MM.1S (cell line): ENCODE measurements at regions not wholly inside any gene's neighbourhood (a gene's known extent, or its start where the extent isn't known, plus 50 kb on each side); places are given as distances from the start of the nearest gene placed in this dataset.
"Not testable (repeated sequence)": the region's sequence is repeated elsewhere in the genome, so short reads cannot be mapped to it uniquely, and the experiment has no call there.

Source experiments
- CTCF ChIP-seq: fragments of 300-600 bp; sonication (generic); IDR thresholded peaks from 2 replicates; pipeline ENCODE4 v1.5.1; 2016; ENCODE audit warnings: antibody characterized with exemption, low read length, mixed read lengths
- EZH2 ChIP-seq: fragments of 300-600 bp; sonication (generic); optimal IDR thresholded peaks from 2 replicates; pipeline ENCODE3; 2017; ENCODE audit warnings: low read depth, mild to moderate bottlenecking, antibody characterized with exemption, low read length, mixed read lengths
- EZH2phosphoT487 ChIP-seq: fragments of 300-600 bp; sonication (generic); IDR thresholded peaks from 2 replicates; pipeline ENCODE4 v1.6.1; 2018; ENCODE audit warnings: antibody characterized with exemption, low read length

GRCh38 chr10:33028515-33028914, 70.5 kb upstream of the ITGB1 start:
- not testable (repeated sequence) for TF ChIP-seq CTCF, EZH2phosphoT487, EZH2
